Esophagus muscularis mucosa (tissue), 4 donors: ENCODE measurements at regions not wholly inside any gene's neighbourhood (a gene's known extent, or its start where the extent isn't known, plus 50 kb on each side); places are given as distances from the start of the nearest gene placed in this dataset.

ENCODE experiments used
- DNase-seq: peaks from one replicate; pipeline ENCODE4 v3.0.0-alpha.2; 2017; ENCODE audit errors: extremely low spot score
- H3K27ac ChIP-seq, 4 donors: fragments of 200-600 bp; sonication (generic); replicated peaks in 1 of 4; 1 replicate in 3 of 4; 2 replicates in 1 of 4; pipeline ENCODE4 v1.5.1; 2016 to 2019; ENCODE audit warnings: mild to moderate bottlenecking in 1 of 4
- H3K27me3 ChIP-seq, 4 donors: fragments of 200-600 bp; sonication (generic); one replicate each; pipeline versions ENCODE4 v1.5.1 to v1.6.0; 2016 to 2019
- H3K36me3 ChIP-seq, 4 donors: fragments of 200-600 bp; sonication (generic); one replicate each; pipeline ENCODE4 v1.5.1; 2016 to 2019
- H3K4me1 ChIP-seq, 4 donors: fragments of 200-600 bp; sonication (generic); one replicate each; pipeline ENCODE4 v1.5.1; 2016 to 2019
- H3K4me3 ChIP-seq, 4 donors: fragments of 200-600 bp; sonication (generic); 1 replicate in 2 of 4; 2 replicates in 2 of 4; pipeline ENCODE4 v1.5.1; 2016 to 2019; ENCODE audit warnings: mild to moderate bottlenecking in 4 of 4, moderate library complexity in 1 of 4
- H3K9me3 ChIP-seq, 4 donors: fragments of 200-600 bp; sonication (generic); 1 replicate in 3 of 4; 2 replicates in 1 of 4; pipeline ENCODE4 v1.5.1; 2016 to 2019
- EP300 ChIP-seq: sonication (generic); formaldehyde crosslinking; IDR thresholded peaks from one replicate; pipeline ENCODE4 v1.6.1; 2017; ENCODE audit warnings: antibody characterized with exemption
- POLR2A ChIP-seq: fragments of 450-650 bp; IDR thresholded peaks from one replicate; pipeline ENCODE4 v1.6.1; 2017; ENCODE audit warnings: antibody characterized with exemption, moderate library complexity, mild to moderate bottlenecking, low read depth
- POLR2AphosphoS5 ChIP-seq, 2 donors: sonication (generic); formaldehyde crosslinking; IDR thresholded peaks; one replicate each; pipeline ENCODE4 v1.6.1; 2017; ENCODE audit warnings: antibody characterized with exemption in 2 of 2
- WGBS: methylation state at CpG from one replicate; pipeline ENCODE4 v1.1.5; 2018; 5-methylcytosine and 5-hydroxymethylcytosine counted together
- intact Hi-C: fragments of 100-400 bp; cut with DNase I; formaldehyde crosslinking; loops from one replicate; pipeline ENCODE4 v1.15.1; 2023
- TF ChIP-seq, protein P1 (sequence below), 3 experiments: fragments of 200-600 bp in 2 of 3; fragments of 450-650 bp in 1 of 3; sonication (generic) in 2 of 3; IDR thresholded peaks; one replicate each; pipeline ENCODE4 v1.5.1; 2017 to 2019; ENCODE audit warnings: antibody characterized with exemption in 3 of 3, mild to moderate bottlenecking in 2 of 3, moderate library complexity in 1 of 3

DNA sequence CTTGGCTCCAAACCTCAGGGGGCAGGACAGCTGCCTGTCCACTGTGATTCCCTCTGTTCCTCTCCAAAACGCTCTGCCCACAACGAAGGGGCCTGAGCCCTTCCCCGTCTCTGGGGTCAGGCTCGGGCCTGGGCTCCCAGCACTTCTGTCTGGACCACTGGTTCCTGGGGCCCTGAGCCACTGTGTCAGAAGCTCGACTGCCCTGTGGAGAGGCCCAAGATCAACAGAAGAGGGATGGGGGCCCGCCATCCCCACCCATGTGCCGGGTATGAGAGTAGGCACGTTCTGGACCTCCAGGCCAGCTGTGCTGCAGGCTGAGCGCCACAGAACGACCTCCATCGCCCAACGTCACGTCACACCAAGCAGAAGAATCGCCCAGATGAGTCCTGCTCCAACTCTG, 119.9 kb upstream of the HS6ST1 start:
- H3K27ac ChIP-seq, result no peak overlapping the region
- no peak overlapping the region for H3K4me3 ChIP-seq
- peaks cover 0 to 10% (median 0%) of the 10 kb centered on the region in 4 donors for H3K27me3 ChIP-seq
- peak; percentile 8 for DNase-seq
- H3K36me3 ChIP-seq, result no peaks in the 10 kb centered on the region
- H3K4me1 ChIP-seq, result peaks cover 0 to 16% (median 0%) of the 10 kb centered on the region in 4 donors
- WGBS, result 90% methylated on average over 14 of the region's 14 CpGs
- H3K9me3 ChIP-seq, result no peaks in the 10 kb centered on the region
- intact Hi-C loops, result no loop called here
- TF ChIP-seq POLR2AphosphoS5 (IDR thresholded peaks at IDR 0.05) (no peak), POLR2A (no peak)

DNA sequence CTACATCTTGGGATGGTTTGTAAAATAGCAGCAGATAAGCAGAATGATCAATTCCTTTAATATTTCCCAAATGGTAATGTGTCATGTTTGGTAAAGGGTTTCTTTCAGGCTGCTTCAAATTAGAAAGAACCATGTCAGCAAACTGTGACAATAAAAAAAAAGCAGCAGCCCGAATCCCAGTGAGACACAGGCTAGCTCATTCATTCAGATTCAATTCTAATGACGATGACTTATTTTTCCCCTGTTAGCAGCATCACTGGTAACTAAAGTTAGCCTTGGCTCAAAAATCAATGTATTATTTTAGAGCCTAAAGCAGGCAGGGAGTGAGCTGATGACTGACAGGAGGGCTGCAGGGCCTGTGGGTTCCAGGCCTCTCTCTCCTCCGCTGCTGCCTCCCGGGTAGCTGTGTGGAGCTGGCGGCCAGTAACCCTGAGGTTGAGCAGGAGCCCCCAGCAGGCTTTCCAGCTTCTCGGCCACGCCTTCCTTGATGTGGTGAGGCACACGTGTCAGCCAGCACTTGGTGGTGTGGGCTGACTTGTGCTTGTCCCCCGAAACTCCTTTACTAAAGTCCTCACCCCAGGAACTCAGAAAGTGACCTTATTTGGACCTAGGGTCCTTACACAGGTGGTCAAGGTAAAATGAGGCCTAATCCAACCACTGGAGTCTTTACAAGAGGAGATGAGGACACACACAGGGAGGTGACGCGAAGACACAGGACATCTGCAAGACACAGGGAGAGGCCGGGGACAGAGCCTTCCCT, 120.5 kb upstream of the HS6ST1 start:
- 80% methylated on average over 9 of the region's 12 CpGs for WGBS
- Histone ChIP-seq H3K4me3 (no peak overlapping the region), H3K27me3 (peaks cover 0 to 10% (median 0%) of the 10 kb centered on the region in 4 donors), H3K36me3 (no peaks in the 10 kb centered on the region), H3K27ac (no peak overlapping the region), H3K9me3 (no peaks in the 10 kb centered on the region), H3K4me1 (peaks cover 0 to 16% (median 1%) of the 10 kb centered on the region in 4 donors)
- DNase-seq, result peak; percentile 83
- intact Hi-C loops, result no loop called here
- no peak for TF ChIP-seq POLR2A
- no peak for TF ChIP-seq EP300

DNA sequence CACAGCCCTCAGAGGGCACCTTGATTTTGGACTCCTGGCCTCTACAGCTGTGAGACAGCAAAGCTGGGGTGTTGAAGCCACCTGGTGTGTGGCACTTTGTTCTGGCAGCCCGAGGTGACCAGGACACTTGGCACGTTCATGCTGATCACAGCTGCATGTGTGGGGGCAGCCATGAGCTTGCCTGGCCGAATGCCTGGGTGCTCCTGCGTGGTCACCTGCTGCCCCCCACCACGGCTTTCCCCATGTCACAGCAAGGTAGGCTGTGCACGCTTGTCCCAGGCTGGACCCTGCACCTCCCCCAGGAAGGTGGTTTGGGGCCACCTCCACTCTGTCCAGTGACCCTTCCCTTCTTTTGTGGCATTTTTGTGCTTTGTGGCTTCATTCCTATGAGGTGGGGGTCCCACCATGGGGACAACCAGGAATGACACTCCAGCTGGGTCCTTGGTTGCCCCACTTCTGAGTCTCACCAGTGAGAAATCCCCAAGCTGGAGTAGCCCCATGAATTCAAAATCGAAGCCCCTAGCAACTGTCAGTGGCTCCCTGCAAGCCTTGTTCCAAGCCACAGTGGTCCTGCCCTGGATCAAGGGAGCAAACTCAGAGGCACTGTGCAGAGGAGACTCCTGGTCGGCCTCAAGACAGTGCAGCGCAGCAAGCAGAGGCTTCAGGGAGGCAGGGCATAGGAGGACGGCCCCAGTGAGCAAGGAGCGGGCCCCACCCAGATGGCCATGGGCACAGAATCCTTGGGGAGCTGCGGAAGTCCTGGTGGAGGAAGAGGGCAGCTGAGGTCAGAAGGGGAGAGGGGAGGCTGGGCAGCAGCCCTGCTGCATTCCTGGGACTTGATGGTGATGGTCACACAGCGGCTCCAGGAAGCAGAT, 121.4 kb upstream of the HS6ST1 start:
- Histone ChIP-seq H3K9me3 (no peaks in the 10 kb centered on the region), H3K4me3 (no peak overlapping the region), H3K4me1 (peaks cover 0 to 16% (median 2%) of the 10 kb centered on the region in 4 donors), H3K27ac (no peak overlapping the region), H3K36me3 (no peaks in the 10 kb centered on the region), H3K27me3 (peaks cover 0 to 10% (median 0%) of the 10 kb centered on the region in 4 donors)
- 84% methylated on average over 7 of the region's 13 CpGs for WGBS
- DNase-seq, result peak; percentile 87
- intact Hi-C loops, result no loop called here
- TF ChIP-seq POLR2AphosphoS5 (IDR thresholded peaks at IDR 0.05), result no peak
- no peak for TF ChIP-seq POLR2A
- TF ChIP-seq, protein P1, sequence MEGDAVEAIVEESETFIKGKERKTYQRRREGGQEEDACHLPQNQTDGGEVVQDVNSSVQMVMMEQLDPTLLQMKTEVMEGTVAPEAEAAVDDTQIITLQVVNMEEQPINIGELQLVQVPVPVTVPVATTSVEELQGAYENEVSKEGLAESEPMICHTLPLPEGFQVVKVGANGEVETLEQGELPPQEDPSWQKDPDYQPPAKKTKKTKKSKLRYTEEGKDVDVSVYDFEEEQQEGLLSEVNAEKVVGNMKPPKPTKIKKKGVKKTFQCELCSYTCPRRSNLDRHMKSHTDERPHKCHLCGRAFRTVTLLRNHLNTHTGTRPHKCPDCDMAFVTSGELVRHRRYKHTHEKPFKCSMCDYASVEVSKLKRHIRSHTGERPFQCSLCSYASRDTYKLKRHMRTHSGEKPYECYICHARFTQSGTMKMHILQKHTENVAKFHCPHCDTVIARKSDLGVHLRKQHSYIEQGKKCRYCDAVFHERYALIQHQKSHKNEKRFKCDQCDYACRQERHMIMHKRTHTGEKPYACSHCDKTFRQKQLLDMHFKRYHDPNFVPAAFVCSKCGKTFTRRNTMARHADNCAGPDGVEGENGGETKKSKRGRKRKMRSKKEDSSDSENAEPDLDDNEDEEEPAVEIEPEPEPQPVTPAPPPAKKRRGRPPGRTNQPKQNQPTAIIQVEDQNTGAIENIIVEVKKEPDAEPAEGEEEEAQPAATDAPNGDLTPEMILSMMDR (IDR thresholded peaks at IDR 0.05), result no peak
- no peak for TF ChIP-seq EP300

DNA sequence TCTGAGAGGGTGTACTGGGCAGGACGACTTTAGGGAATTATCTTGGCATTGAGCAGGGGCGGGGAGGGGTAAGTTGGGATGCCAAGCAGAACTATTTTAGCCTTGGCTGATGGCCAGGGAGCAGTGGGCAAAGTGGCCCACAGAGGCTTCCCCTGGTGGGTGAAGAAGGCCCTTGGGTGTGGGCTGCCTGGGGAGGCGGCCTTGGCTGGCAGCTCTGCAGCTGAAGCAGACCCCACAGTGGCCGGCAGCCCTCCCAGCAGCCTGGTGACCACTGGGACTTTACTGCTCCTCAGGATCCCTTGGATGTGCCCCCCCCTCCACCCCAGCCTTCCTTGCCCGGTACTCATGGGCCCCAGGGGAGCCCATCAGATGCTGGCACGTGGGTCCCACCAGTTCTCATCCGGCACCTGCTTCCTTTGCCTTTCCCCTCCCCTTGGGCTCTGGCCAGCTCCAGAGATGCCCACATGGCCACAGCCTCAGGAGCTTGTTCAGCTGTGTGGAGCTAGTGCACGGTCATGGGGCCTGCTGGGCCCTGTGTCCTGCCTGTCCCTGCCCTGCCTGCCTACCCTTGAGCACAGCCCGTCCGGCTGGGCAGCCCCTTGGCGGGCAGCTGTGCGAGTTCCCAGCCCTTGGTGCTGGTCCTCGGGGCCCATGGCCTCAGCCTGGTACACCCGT, 122.1 kb upstream of the HS6ST1 start:
- WGBS, result 79% methylated on average over 6 of the region's 14 CpGs
- peak; percentile 85 for DNase-seq
- Histone ChIP-seq H3K27ac (no peak overlapping the region), H3K4me1 (peaks cover 0 to 16% (median 4%) of the 10 kb centered on the region in 4 donors), H3K36me3 (no peaks in the 10 kb centered on the region), H3K4me3 (no peak overlapping the region), H3K27me3 (peaks cover 0 to 10% (median 0%) of the 10 kb centered on the region in 4 donors), H3K9me3 (no peaks in the 10 kb centered on the region)
- no peak for TF ChIP-seq EP300
- TF ChIP-seq POLR2A, result no peak
- TF ChIP-seq, protein P1 (IDR thresholded peaks at IDR 0.05), result no peak
- intact Hi-C loops, result no loop called here

DNA sequence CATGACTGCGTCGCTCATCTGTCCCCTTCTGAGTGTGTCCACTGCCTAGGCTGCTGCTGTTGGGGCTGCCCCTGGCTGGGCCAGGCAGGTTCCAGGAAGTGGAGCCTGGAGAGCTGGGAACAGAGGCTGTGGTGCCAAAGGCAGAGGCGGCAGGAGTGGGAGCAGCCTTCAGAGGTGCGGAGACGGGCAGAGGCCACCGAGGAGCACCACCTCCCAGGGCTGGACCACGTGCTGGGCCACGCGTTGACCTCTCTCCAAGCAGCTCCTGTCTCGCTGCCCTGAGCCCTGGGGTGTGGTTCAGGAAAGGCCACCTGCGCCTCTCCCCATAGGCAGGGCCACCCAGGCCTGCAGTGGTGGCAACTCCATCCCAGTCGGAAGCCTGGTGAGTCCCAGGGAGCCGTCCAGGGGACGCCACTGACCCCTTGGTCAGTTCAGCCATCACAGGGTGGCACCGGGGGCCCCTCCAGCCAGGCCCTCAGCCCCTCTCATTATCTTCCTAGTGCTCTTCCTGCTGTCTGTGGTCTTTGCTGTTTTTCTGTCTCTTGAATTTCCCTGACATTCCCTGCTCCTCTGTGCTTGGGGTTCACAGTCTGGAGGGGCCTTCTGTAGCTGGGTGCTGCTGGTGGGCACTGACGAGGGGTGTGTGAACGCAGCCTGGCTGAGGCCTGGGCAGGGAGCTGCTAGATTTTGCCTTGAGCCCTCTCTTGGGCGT, 122.8 kb upstream of the HS6ST1 start:
- TF ChIP-seq POLR2AphosphoS5 (IDR thresholded peaks at IDR 0.05) (no peak), POLR2A (no peak), EP300 (no peak)
- TF ChIP-seq, protein P1 (IDR thresholded peaks at IDR 0.05), result no peak
- intact Hi-C loops, result no loop called here
- H3K36me3 ChIP-seq, result no peaks in the 10 kb centered on the region
- H3K27ac ChIP-seq, result no peak overlapping the region
- no peak overlapping the region for H3K4me3 ChIP-seq
- DNase-seq, result peak; percentile 53
- H3K9me3 ChIP-seq, result no peaks in the 10 kb centered on the region
- 92% methylated on average over 9 of the region's 18 CpGs for WGBS
- peaks cover 0 to 16% (median 4%) of the 10 kb centered on the region in 4 donors for H3K4me1 ChIP-seq
- H3K27me3 ChIP-seq, result peaks cover 0 to 5% (median 0%) of the 10 kb centered on the region in 4 donors
